ENCODE measurements at regions not wholly inside any gene's neighbourhood (a gene's known extent, or its start where the extent isn't known, plus 50 kb on each side); places are given as distances from the start of the nearest gene placed in this dataset.

DNA sequence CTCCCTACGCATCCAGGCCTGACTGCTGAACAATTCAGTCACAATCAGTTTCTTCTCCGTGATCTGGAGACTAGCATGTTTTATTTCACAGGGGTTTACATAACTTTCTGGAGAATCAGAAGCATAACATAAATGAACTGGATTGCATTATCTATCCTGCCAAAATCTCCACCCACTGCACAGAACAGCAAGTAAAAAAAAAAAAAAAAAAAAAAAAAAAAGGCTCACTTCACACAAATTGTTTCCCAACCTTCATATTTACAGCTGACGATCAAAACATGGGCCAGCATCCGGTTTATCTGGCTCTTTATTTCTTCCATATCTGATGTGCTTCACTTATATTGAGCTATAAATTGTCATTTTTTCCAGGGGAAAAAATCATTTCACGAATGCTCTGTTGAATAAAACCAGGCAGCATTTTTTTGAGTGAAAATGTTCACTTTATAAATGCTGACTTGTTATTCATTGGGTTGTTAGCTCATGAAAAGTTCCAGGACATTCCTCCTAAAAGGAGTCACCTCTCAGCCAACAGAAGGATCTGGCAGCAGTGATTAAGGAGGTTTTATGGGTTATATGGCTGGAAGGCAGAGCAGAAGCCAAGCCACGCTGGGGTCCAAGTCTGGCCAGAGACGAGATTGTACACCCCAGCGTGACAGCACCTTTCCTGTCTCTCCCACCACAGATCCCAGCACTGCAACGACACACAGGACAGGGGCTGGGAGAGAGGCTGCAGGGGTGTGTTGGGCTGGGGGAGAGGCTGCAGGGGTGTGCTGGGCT is 51.2 kb upstream of the GLI2 start:
- TF ChIP-seq CTCF (IDR thresholded peaks at IDR 0.05; ENCODE audit: low read depth, low read length), result no peak
- no peaks in the 10 kb centered on the region for H3K27me3 ChIP-seq
- no peaks in the 10 kb centered on the region for H3K36me3 ChIP-seq
- no peaks in the 10 kb centered on the region for H3K9me3 ChIP-seq
- H3K4me1 ChIP-seq, result no peaks in the 10 kb centered on the region
- no peak overlapping the region for H3K4me3 ChIP-seq (ENCODE audit: low read depth, low read length)
- no peak for DNase-seq

GRCh38 chr2:120685066-120685973 is 50.3 kb upstream of the GLI2 start:
- no peak overlapping the region for H3K4me3 ChIP-seq (ENCODE audit: low read depth, low read length)
- no peaks in the 10 kb centered on the region for H3K36me3 ChIP-seq
- no peak for TF ChIP-seq CTCF (IDR thresholded peaks at IDR 0.05; ENCODE audit: low read depth, low read length)

More at GRCh38 chr2:120685066-120685973, 50.3 kb upstream of the GLI2 start:
- DNase-seq, result no peak
- no peaks in the 10 kb centered on the region for H3K9me3 ChIP-seq
- H3K27me3 ChIP-seq, result no peaks in the 10 kb centered on the region
- H3K4me1 ChIP-seq, result no peaks in the 10 kb centered on the region
